SK-N-SH treated with all-trans-retinoic acid at 6 μM for 48 hours (cell line): ENCODE measurements at regions not wholly inside any gene's neighbourhood (a gene's known extent, or its start where the extent isn't known, plus 50 kb on each side); places are given as distances from the start of the nearest gene placed in this dataset.

Experiments used
- ARNTL ChIP-seq: fragments of 450-650 bp; formaldehyde crosslinking; IDR thresholded peaks from 2 replicates; pipeline ENCODE4 v1.5.0; 2020; ENCODE audit warnings: low read depth, mild to moderate bottlenecking, moderate library complexity, borderline replicate concordance
- CREB5 ChIP-seq: fragments of 250-450 bp; sonication (Bioruptor Pico); IDR thresholded peaks from 2 replicates; pipeline ENCODE4 v1.5.1; 2020; ENCODE audit warnings: low read depth, mild to moderate bottlenecking, moderate library complexity
- CSDC2 ChIP-seq: fragments of 250-450 bp; sonication (Bioruptor Pico); IDR thresholded peaks from 2 replicates; pipeline ENCODE4 v1.5.0; 2020; ENCODE audit warnings: mild to moderate bottlenecking, moderate library complexity
- PATZ1 ChIP-seq: fragments of 250-450 bp; sonication (Bioruptor Pico); IDR thresholded peaks from 2 replicates; pipeline ENCODE4 v1.8.0; 2020; ENCODE audit warnings: mild to moderate bottlenecking, moderate library complexity, borderline replicate concordance
- ZNF70 ChIP-seq: fragments of 450-650 bp; formaldehyde crosslinking; IDR thresholded peaks from 2 replicates; pipeline ENCODE4 v1.5.0; 2020; ENCODE audit warnings: mild to moderate bottlenecking, moderate library complexity

GRCh38 chr2:236657215-236657614 is 87.6 kb downstream of the ACKR3 start:
- TF ChIP-seq ZNF70 (CRISPR knock-in tag) (no peak), ARNTL (CRISPR knock-in tag) (no peak), CSDC2 (CRISPR knock-in tag) (no peak), PATZ1 (CRISPR knock-in tag) (no peak), CREB5 (CRISPR knock-in tag) (no peak)
